ENCODE measurements at regions not wholly inside any gene's neighbourhood (a gene's known extent, or its start where the extent isn't known, plus 50 kb on each side); places are given as distances from the start of the nearest gene placed in this dataset.

DNA sequence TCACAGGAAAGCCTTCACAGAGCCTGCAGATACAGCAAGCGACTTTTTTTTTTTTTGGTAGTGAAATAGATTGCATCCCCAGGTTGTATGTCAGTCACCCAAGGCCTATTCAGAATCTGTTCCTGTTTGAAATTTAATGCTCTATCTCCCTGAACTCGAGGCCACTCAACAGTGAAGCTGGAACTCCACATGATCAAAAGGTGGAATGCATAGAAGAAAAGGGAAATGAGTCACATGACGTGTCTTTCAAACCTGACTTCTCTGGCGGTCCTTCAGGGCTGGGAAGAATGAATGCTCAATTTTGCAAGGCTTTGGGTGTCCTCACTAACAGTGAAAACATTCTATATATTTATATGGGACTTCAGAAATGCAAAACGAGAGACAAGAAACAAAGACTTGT lies 88.4 kb upstream of the B3GAT2 start:
- H3K4me3 Mint-ChIP-seq: no peak overlapping the region
- no peak for DNase-seq (ENCODE audit: low spot score in 2 of 2, unreplicated experiment in 2 of 2)
- no peaks in the 10 kb centered on the region for H3K4me1 Mint-ChIP-seq
- H3K27me3 Mint-ChIP-seq (ENCODE audit: low read depth): peaks cover 7% of the 10 kb centered on the region
- TF ChIP-seq, protein P1, sequence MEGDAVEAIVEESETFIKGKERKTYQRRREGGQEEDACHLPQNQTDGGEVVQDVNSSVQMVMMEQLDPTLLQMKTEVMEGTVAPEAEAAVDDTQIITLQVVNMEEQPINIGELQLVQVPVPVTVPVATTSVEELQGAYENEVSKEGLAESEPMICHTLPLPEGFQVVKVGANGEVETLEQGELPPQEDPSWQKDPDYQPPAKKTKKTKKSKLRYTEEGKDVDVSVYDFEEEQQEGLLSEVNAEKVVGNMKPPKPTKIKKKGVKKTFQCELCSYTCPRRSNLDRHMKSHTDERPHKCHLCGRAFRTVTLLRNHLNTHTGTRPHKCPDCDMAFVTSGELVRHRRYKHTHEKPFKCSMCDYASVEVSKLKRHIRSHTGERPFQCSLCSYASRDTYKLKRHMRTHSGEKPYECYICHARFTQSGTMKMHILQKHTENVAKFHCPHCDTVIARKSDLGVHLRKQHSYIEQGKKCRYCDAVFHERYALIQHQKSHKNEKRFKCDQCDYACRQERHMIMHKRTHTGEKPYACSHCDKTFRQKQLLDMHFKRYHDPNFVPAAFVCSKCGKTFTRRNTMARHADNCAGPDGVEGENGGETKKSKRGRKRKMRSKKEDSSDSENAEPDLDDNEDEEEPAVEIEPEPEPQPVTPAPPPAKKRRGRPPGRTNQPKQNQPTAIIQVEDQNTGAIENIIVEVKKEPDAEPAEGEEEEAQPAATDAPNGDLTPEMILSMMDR (IDR thresholded peaks at IDR 0.05; ENCODE audit: unreplicated experiment): no peak
- no peak overlapping the region for H3K27ac Mint-ChIP-seq
- peaks cover 3% of the 10 kb centered on the region for H3K9me3 Mint-ChIP-seq
- no peaks in the 10 kb centered on the region for H3K36me3 Mint-ChIP-seq

DNA sequence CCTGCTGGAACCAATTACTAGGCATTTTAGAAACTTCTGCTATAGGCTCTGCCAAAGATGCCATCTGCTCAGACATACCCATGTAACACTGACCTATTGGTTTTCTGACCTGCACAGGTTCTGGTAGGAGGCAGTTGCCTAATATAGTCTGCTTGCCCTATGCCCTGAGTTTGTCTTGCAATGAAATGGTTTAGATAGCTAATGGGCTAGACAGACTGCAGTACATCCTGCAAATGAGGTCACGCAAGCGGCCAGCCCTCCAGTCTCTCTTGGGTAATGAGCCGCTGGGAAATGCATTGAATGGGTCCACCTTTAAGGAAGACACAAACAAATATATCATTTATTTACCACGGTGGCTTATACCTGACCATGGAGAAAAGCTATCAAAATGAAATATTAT lies 90.6 kb upstream of the B3GAT2 start:
- H3K4me3 Mint-ChIP-seq: no peak overlapping the region
- no peaks in the 10 kb centered on the region for H3K36me3 Mint-ChIP-seq
- TF ChIP-seq, protein P1 (IDR thresholded peaks at IDR 0.05; ENCODE audit: unreplicated experiment): no peak
- H3K27ac Mint-ChIP-seq: no peak overlapping the region
- no peaks in the 10 kb centered on the region for H3K4me1 Mint-ChIP-seq
- no peak for DNase-seq (ENCODE audit: low spot score in 2 of 2, unreplicated experiment in 2 of 2)
- peaks cover 3% of the 10 kb centered on the region for H3K9me3 Mint-ChIP-seq
- peaks cover under 1% of the 10 kb centered on the region for H3K27me3 Mint-ChIP-seq (ENCODE audit: low read depth)

DNA sequence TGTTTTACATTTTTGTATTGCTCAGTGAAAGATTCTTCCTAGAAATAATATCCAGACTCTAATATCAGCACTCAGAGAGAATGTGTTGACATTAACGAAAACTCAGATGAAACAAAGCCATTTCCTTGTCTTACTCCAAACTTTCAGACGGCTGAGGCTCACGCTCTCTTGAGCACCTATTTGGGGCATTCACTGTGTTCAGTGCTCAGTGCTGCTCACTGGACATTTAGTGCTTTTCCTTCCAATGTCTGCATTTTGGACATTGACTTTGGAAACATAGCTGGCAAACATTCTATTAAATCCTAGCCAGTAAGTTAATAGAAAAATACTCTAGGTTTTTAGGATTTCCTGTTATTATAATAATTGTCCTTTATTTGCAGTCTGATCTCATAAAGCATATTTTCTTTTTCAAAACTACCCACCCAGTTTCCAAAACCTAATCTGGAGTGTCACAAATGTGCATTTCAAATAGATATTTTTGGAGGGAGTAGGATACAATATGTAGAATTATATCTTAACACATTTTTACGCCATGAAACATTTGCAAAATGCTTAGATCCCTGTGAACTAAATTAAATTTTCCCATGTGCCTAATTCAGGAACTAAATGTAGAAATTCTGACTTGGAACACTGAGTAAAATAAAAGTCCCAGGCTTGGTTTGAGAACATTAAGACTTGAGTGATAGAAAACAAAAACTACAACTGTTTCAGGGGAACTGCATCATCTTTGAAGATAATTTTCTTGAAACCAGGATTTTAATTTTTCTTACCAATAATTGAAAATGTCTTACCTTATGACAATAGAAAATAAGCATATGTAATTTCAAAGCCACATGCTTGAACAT lies 91.7 kb upstream of the B3GAT2 start:
- Mint-ChIP-seq H3K27ac (no peak overlapping the region), H3K27me3 (ENCODE audit: low read depth) (no peaks in the 10 kb centered on the region), H3K36me3 (no peaks in the 10 kb centered on the region), H3K9me3 (peaks cover 3% of the 10 kb centered on the region), H3K4me3 (no peak overlapping the region), H3K4me1 (no peaks in the 10 kb centered on the region)
- TF ChIP-seq, protein P1 (IDR thresholded peaks at IDR 0.05; ENCODE audit: unreplicated experiment): no peak
- DNase-seq (ENCODE audit: low spot score in 2 of 2, unreplicated experiment in 2 of 2): no peak

DNA sequence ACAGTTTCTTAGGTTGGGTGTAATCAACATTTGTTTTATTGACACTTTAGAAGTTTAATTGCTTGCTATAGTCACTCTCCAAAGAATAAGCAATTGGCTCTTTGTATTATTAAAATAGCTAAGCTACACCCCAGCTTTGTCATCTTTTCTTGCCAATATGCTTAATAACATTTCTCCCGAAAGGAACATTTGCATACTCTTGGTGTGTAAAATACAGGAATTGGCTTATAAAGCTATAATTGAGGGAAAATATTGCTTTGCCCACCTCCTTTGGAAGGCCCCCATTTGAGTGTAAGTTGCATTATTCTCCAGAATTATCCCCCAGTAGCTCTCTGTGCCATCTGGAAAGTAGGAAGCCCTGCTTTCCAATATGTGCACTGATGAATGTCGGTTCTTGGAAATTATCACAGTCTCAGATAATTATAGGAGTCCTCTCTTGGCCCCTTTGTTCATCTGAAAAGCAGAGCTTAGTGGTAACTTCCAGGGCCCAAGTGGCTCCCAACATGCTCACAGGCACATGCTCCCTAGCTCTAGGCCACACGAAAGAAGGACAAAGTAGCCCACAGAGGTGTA lies 92.4 kb upstream of the B3GAT2 start:
- DNase-seq (ENCODE audit: low spot score in 2 of 2, unreplicated experiment in 2 of 2): no peak
- Mint-ChIP-seq H3K36me3 (no peaks in the 10 kb centered on the region), H3K9me3 (no peaks in the 10 kb centered on the region)

DNA sequence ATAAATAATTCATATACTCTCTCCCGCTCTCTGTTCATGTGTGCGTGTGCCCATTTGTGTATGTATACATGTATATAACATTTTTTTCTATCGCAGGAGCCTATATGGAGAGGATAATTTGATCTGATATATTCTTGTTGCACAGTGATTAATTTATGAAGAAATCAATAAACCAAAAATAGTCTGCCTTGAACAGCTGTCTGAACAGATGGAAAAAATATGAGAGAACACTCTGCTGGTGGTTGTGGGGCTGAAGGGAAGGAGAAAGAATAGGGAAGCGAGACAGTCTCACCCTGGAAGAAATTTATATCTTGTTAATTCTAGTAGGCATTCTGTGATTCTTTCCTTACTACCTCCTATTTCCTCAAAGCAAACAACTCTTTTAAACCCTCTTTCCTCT lies 96.6 kb upstream of the B3GAT2 start:
- Mint-ChIP-seq H3K27ac (no peak overlapping the region), H3K4me3 (no peak overlapping the region), H3K36me3 (no peaks in the 10 kb centered on the region), H3K9me3 (no peaks in the 10 kb centered on the region), H3K4me1 (no peaks in the 10 kb centered on the region), H3K27me3 (ENCODE audit: low read depth) (no peaks in the 10 kb centered on the region)
- TF ChIP-seq, protein P1 (IDR thresholded peaks at IDR 0.05; ENCODE audit: unreplicated experiment): no peak
- DNase-seq (ENCODE audit: low spot score in 2 of 2, unreplicated experiment in 2 of 2): no peak

More for the DNA sequence above, 92.4 kb upstream of the B3GAT2 start:
- H3K27me3 Mint-ChIP-seq (ENCODE audit: low read depth): no peaks in the 10 kb centered on the region
- H3K4me3 Mint-ChIP-seq: no peak overlapping the region
- TF ChIP-seq, protein P1 (IDR thresholded peaks at IDR 0.05; ENCODE audit: unreplicated experiment): no peak
- no peaks in the 10 kb centered on the region for H3K4me1 Mint-ChIP-seq
- no peak overlapping the region for H3K27ac Mint-ChIP-seq

Data from mesothelial cell of epicardium (in vitro differentiated cells).